IPS DF 4.7 (cell line): ENCODE measurements at regions not wholly inside any gene's neighbourhood (a gene's known extent, or its start where the extent isn't known, plus 50 kb on each side); places are given as distances from the start of the nearest gene placed in this dataset.
"Not testable (repeated sequence)": the region's sequence is repeated elsewhere in the genome, so short reads cannot be mapped to it uniquely, and the experiment has no call there.

Source experiments
- DNase-seq: peaks from one replicate; pipeline ENCODE4 v3.0.0-alpha.2; 2013; ENCODE audit warnings: low spot score; ENCODE audit errors: extremely low read depth

- no peak for DNase-seq
Measured at GRCh38 chr1:232176222-232176621, 453.7 kb downstream of the SIPA1L2 start.

DNA sequence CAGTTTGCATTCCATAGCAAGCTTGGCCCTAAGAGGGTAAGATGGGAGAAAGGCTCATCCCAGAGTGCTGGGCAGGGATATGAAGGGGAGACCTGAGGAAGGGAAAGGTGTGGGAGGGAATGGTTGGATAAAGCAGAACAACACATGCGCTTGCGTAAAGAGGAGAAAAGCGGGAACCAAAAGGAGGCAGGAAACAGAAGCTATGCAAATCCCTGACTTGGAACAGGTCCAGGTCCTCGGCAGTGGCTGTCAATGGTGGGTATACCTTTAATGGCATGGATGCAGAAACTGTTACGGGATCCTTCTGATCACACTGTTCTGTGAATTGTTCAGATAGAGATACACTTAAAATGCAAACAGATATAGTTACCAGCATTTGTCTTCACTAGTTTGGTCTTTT lies 455.6 kb downstream of the SIPA1L2 start:
- no peak for DNase-seq

DNA sequence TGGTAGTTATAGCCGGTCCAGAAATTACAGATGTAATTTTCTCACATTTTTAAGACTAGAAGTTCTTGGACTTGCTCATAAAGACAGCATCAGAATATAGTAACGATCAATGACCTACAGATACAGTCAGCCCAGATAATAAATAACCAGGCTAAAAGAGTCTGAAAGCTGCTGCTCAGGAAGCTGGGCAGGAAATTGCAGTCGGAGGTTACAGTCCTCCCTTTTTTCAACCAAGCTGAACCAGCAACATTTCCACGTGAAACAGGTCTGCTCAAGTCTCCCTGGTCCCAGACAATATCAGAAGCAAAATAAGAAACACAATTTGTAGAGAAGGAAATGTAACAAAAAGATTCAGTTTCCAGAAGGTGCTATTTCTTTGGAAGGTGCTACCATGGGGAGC lies 457.4 kb downstream of the SIPA1L2 start:
- no peak for DNase-seq

DNA sequence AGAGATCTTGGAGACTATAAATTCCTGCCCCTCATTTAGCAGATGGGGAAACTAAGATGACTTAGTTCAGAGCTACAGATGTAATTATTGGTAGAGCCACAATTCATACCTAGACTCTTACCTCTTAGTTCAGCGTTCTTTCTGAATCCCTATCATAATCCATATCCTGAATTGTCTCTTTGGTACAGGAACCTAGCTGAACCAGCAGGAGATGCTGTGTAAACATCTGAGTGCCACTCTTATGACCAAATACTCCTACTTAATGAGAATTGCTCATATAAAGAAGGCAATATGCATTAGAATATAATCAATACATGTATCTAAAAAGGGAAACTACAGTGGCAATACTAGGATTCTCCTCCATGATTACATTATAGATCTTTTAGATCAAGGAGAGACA lies 459.0 kb downstream of the SIPA1L2 start:
- no peak for DNase-seq

- DNase-seq, result no peak
Measured at GRCh38 chr1:232169436-232169835, 460.5 kb downstream of the SIPA1L2 start.

DNA sequence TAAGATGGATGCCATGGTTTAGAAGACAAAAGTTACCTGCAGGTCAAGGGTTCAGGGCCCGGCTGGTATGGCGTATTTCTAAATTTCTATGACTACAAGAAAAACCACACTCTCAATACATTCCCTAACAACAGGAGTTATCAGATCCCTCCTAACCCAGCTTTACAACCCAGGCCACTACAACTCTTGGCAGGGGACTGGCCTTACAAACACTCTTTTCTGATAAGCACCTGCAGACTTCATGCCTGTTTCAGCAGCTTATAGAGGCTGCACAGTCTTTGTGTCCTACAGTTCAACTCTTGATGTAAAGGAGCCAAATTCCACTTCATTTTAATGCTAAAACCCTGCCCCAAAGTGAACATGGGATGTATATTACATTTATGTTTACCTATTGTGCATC lies 461.4 kb downstream of the SIPA1L2 start:
- no peak for DNase-seq

- DNase-seq, result no peak
Measured at GRCh38 chr1:232166942-232167341, 463.0 kb downstream of the SIPA1L2 start.

DNA sequence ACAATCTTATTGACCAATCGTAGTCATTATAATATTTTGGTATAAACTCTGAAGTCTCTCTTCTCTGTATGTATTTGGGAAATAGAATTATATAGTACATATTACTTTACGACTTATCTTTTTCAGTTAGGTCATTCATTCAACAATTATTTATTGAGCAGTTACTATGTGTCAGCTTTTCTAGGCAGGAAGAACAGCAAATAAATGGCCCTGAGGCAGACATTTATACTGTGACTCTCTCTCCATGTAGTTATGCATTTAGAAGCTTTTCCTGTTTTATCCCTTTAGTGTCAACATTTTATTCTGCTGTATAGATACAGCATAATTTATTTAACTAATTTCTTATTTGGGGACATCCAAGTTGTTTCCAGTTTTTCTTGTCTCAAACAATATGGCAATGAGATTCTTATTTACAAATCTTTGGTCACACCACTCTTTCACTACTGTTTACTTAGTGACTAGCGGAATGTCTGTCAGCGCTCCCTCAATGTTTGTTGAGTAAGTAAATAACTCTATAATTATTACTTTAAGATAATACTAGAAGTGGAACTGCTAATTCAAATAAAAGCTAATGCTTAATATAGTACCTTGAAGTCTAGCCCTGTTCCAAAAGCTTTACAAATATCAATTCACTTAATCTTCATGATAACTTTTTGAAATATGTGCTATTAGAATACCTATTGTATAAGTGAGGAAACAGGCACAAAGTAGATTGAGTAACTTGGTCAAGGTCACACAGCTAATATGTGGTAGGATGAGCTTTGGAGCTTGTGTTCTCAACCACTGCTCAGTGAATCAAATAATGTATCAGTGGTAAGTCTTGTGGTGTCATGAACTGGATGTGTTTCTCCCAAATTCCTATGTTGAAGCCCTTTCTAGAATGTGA lies 465.6 kb downstream of the SIPA1L2 start:
- DNase-seq, result no peak

DNA sequence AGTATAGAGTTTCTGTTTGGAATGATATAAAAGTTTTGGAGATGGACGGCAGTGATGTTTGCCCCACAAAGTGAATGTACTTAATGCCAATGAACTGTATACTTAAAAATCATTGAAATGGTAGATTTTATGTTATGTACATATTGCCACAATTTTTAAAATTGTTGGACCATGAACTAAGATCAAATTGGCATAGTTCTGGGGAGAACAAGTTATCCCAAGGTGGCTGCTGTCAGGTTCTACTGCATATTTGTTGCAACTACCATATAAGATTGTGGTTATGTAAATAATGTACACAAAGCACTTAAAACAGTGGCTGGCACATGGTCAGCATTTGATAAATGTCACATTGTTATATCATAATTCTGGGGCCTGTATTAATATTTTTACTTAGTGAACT lies 466.4 kb downstream of the SIPA1L2 start:
- no peak for DNase-seq

GRCh38 chr1:232162001-232162400 lies 467.9 kb downstream of the SIPA1L2 start:
- DNase-seq, result no peak

DNA sequence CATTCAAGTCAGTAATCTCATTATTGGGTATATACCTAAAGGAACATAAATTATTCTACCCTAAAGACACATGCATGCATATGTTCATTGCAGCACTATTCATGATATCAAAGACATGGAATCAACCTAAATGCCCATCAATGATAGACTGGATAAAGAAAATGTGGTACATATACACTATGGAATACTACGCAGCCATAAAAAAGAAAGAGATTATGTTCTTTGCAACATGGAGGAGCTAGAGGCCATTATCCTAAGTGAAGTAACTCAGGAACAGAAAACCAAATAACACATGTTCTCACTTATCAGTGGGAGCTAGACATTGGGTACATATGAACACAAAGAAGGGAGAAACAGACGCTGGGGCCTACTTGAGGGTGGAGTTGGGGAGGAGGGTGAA lies 471.4 kb downstream of the SIPA1L2 start:
- DNase-seq, result not testable (repeated sequence)

DNA sequence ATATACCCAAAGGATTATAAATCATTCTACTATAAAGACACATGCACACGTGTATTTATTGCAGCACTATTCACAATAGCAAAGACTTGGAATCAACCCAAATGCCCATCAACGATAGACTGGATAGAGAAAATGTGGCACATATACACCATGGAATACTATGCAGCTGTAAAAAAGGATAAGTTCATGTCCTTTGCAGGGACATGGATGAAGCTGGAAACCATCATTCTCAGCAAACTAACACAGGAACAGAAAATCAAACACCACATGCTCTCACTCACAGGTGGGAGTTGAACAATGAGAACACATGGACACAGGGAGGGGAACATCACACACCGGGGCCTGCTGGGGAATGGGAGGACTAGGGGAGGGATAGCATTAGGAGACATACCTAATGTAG lies 473.9 kb downstream of the SIPA1L2 start:
- DNase-seq, result not testable (repeated sequence)

- no peak for DNase-seq
Measured at GRCh38 chr1:232153652-232154051, 476.3 kb downstream of the SIPA1L2 start.

GRCh38 chr1:232150770-232151548 lies 479.0 kb downstream of the SIPA1L2 start:
- no peak for DNase-seq

DNA sequence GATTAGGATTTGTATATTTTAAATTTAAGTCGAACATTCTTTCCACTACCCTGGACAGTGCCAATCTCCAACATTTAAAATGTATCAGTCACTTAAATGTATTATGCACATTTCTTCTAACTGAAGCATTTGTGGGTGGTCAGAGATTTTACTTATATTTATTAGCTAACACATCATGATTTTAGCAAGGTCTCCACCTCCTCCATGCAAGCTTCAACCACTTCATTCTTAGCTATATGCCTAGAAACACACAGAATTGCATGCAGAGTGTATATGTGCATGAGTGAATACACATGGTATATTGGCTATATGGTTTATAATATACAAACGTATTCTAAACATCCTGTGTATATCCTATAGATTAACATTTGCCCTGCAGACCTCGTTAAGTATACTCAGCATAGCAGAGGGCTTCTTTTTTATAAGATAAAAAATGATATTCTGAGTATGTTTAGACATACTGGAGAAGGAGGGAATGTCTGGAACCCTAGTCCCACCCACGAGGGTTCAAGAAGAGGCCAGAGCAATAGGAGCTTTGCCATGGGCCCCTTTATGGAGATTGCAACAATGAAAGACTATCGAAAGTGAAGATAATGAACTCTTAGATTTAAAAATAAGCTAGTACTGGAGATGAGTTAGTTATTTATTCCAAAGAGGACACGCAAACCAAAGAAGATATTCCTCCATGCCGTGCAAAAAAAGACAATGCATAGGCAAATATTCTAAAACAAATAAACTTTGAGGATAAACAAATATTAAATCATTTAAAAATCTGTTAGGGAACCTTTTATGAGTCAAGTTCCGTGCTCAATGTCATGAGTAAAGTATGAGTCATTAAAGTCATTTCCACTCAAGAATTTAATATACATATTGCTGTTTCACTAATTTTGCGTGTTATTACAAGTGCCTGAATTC lies 480.4 kb downstream of the SIPA1L2 start:
- no peak for DNase-seq

DNA sequence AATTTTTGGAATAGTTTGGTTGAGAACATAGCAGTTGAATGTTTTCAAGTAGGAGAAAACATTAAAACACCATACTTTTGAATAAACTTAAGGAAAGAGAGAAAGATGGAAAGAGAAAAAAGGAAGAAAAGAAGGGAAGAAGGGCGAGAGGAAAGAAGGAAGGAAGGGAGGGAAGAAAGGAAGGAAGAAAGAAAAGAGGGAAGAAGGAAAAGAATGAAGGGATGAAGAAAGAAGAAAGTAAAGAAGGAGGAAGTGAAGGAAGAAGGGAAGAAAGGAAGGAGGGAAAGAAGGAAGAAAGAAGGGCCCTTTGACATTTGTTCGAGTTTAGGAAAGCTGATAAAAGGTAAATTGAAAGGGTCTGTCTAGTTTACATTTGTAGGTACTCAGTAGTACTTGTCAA lies 482.7 kb downstream of the SIPA1L2 start:
- DNase-seq, result no peak

- no peak for DNase-seq
Measured at GRCh38 chr1:232146514-232146913, 483.4 kb downstream of the SIPA1L2 start.

GRCh38 chr1:232145768-232146167 lies 484.2 kb downstream of the SIPA1L2 start:
- no peak for DNase-seq

GRCh38 chr1:232144696-232145230 lies 485.2 kb downstream of the SIPA1L2 start:
- no peak for DNase-seq

- no peak for DNase-seq
Measured at GRCh38 chr1:232143315-232143886, 486.5 kb downstream of the SIPA1L2 start.
